Caki2 (cell line): ENCODE measurements at regions not wholly inside any gene's neighbourhood (a gene's known extent, or its start where the extent isn't known, plus 50 kb on each side); places are given as distances from the start of the nearest gene placed in this dataset.
A peak's percentile ranks its signal among the peaks of the same experiment; 100 is the strongest.
"Not testable (repeated sequence)": the region's sequence is repeated elsewhere in the genome, so short reads cannot be mapped to it uniquely, and the experiment has no call there.

ENCODE experiments used
- DNase-seq: peaks from one replicate; pipeline ENCODE4 v3.0.0-alpha.2; 2015; ENCODE audit warnings: low read depth
- in situ Hi-C: cut with HindIII; loops from 2 replicates; pipeline ENCODE4 v1.10.0; 2016; ENCODE audit warnings: low sequenced_read_pairs, low pct_unique_long_range_greater_than_20kb, mixed read lengths

DNA sequence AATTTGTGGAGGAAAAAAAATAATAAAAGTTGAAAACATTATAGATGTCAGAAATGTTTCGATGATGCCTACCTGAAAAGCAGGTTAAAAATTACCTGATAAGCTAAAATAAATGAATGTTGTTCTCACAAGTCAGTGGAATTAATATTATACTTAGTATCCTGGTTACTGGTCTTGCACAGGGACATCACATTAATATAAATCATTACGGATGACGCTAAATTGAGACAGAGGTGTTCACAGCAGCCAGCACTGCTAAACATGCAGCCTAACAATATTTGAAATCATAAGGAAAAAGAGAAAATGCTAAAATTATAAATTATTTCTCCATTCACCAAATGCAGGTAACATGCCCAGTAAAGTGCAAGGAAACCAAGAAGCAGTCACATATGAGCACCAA, 1130.0 kb downstream of the STPG2 start:
- DNase-seq: no peak
- in situ Hi-C loops: no loop called here

DNA sequence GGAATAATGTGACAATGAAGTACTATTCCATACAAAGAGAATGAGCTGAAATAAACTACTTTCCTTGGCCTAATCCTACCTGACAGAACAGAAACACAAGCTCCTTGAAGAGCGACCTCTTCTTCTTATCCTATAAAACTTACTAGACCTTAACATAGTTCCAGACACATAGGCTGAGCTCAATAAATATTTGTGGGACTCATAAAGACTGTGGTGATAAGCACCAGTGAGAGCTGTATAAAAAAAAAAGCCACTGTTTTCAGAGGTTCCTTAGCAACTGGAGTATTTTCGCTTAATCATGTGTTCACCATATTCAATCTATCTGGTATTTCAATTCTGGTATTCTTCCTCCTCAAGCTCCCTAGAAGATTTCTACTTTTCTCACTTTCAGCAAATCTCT, 1129.6 kb downstream of the STPG2 start:
- in situ Hi-C loops: no loop called here
- peak; percentile 38 for DNase-seq

DNA sequence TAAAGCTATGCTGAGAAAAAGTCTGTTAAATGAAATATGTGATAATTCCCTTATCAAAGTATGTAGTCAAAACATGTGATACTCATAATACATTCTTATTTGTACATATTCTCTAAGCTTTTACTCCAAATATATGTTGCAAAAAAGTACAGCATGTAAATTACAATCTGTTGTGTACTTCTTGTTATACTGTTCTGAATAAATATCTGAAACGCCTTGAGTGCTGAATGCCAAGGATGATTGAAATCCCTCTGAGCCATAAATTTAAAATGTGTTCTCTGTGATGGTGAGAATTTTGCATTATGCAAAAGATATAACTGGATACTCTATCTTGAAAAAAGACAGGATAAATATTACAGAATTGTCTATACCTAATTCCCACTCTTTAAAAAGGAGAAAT, 1128.0 kb downstream of the STPG2 start:
- in situ Hi-C loops: no loop called here
- DNase-seq: no peak

DNA sequence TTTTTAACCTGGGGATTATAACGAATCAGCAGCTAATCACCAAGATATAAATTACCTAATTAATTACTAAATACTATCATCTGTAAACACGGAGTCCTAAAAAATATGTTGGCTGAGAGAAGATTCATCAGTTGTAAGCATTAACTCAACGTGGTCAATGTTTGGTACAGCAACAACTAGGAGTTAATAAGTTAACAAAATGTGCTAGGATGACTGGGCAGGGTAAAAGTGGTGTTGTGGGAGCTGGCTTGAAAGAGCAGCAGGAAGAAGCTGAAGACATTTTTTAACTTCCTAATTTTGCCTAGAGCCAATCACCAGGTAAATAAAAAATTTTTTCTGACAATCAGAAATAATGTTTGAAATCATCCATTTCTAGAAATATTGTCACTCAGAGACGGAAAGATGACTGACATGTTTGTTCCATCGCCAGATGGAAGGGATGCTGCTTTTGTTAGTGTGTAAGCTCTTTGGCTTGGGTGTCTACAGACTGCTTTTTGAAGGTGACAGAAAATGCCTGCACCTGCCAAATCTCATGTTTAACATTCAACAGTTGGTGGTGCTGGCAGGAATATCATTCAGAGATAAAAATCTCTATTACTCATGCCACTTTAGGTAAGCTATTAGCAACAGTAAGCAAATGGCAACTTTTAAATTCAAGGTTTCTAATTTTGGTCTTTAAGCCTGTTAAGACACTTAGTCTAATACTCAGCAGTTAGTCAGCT, 1126.9 kb downstream of the STPG2 start:
- DNase-seq: peak; percentile 17
- in situ Hi-C loops: no loop called here

DNA sequence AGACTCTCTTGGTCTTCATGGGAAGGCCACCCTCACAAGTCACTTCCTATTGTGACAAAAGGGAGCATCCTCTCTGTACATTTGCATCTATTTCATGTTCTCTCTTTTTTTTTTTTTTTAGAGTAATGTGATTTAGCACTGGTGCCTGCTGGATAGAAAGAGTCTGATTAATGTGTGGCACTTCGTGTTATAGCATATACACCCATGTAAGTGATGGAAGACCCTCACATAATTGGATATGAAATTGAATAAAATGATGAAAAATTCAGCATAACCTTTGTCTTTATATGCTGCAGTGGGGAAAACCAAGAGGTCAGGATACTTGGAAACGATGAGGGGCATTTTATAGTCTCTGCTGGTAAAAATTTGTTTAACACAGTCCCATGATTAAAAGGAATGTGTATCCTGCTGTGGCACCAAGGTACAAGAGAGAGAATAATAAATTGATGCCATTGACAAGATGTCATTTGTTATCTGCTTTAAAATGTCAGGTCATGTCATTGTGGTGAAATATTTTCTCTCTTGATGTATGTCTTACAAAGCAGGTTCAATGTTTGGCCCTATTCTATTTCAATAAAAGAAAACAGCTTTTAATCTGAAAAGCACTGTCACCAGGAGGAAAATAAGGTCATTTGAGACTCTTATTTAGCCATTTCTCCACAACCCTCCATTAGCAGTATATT, 1115.4 kb downstream of the STPG2 start:
- DNase-seq: no peak
- in situ Hi-C loops: no loop called here

DNA sequence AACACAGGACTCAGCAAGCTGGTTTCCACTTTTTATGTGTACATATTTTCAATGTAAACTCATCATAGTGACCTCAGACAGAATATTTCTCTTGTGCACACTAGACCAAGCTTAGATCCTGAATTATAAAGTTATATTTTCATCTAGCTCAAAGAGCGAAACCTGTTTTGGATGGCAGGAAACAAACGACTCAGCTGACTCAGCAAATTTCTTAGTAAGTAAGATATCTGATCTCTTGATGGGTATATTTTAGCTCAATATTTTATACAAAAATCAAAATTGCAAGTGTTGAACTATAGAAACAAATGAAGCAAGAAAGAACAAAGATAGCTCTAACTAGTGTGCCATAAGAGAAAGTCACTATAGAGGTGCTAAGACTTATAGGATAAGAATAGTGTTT, 1114.5 kb downstream of the STPG2 start:
- in situ Hi-C loops: no loop called here
- DNase-seq: no peak

DNA sequence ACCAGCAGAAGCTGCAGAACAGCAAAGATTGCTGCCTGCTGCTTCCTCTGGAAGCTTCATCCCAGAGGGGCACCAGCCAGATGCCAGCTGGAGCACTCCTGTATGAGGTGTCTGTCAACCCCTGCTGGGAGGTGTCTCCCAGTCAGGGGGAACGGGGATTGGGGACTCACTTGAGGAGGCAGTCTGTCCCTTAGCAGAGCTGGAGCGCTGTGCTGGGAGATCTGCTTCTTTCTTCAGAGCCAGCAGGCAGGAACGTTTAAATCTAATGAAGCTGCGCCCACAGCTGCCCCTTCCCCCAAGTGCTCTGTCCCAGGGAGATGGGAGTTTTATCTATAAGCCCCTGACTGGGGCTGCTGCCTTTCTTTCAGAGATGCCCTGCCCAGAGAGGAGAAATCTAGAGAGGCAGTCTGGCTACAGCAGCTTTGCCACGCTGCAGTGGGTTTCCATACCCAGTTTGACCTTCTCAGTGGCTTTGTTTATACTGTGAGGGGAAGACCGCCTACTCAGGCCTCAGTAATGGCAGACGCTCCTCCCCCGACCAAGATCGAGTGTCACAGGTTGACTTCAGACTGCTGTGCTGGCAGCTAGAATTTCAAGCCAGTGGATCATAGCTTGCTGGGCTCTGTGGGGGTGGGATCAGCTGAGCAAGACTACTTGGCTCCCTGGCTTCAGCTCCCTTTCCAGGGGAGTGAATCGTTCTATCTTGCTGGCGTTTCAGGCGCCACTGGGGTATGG, 1105.7 kb downstream of the STPG2 start:
- in situ Hi-C loops: not testable (repeated sequence)
- DNase-seq: peak; percentile 21

DNA sequence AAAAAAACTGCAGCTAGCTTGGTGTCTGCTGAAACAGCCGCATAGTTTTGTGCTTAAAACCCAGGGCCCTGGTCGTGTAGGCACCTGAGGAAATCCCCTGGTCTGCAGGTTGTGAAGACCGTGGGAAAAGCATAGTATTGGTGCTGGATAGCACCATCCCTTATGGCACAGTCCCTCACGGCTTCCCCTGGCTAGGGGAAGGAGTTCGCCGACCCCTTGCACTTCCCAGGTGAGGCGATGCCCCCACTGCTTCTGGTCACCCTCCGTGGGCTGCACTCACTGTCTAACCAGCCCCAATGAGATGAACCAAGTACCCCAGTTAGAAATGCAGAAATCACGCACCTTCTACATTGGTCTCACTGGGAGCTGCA, 1105.1 kb downstream of the STPG2 start:
- DNase-seq: no peak
- in situ Hi-C loops: no loop called here

DNA sequence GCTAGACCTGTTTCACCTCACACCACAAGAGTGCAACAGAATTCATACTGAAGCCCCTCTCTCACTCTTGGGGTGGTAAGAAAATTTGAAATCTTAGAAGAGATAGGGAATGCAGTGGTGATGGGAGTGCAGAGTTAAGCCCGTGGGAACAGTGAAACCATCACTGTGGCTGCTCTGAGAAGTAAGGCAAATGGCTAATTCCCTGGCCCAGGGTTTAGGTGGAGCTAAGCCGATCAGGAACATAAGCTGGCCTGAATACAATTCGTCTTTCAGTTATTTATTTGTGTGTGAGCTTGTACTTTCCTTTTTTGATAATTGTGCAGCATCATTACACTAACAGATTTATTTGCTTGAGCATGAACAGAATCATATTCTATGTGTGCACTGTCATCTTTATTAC, 1070.6 kb downstream of the STPG2 start:
- in situ Hi-C loops: no loop called here
- DNase-seq: no peak

DNA sequence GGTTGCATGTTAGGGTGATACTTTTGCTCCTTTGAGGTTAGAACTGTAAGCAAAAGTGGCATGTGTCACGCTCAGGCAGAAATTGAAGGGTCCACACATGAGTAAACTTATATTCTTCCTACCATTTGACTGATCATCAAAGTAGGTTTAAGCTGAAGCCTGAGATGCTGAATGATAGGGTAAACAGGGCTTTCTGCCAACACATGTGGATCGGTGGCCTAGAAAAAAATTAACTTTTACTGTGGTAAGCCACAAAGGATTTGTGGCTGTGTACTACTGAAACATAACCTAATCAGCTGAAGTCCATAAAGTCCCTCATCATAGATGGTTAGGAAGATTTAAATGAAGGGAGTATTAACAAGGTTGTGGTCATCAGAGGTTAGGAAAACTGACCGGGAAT, 1070.1 kb downstream of the STPG2 start:
- DNase-seq: peak; percentile 8
- in situ Hi-C loops: no loop called here

DNA sequence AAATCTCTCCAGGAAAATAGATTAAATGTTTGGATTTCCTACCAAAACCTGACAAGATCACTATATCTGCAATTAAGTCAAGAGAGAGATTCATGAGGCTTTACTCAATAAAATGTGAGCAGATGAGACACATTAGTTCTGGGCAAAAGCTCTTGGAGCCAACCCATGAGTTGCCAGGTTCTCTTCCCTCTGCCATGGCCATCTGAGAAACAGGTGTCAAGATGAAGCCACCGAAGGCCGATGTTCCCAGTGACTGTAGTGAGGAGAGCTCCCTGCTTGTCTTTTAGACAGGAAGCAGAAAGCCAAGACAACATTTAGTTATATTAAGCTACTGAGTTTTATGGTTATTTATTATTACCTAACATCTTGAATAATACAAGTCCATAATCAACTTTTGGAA, 1068.7 kb downstream of the STPG2 start:
- in situ Hi-C loops: no loop called here
- DNase-seq: no peak

DNA sequence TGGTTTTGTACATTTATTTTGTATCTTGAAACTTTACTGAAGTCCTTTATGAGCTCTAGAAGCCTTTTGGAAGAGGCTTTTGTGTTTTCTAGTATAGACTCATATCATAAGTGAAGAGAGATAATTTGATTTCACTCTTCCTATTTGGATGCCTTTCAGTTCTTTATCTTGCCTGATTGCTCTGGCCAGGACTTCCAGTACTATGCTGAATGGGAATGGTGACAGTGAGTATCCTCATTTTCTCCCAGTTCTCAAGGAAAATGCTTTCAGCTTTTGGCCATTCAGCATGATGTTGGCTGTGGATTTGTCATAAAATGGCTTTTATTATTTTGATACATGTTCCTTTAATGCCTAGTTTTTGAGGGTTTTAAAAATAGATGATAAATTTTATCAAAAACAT, 1061.3 kb downstream of the STPG2 start:
- in situ Hi-C loops: no loop called here
- DNase-seq: no peak

DNA sequence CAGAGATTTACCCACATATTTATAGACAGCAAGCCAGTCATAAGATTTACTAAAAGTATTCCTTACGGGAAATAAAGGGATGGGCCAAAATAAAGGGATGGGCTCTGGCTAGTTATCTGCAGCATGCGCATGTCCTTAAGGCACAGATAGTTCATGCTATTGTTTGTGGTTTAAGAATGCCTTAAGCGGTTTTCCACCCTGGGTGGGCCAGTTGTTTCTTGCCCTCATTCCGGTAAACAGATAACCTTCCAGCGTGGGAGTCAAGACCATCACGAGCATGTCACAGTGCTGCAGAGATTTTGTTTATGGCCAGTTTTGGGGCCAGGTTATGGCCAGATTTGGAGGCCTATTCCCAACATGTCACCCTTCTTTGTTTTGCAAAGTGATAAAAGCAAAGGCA, 1046.2 kb downstream of the STPG2 start:
- DNase-seq, in situ Hi-C loops: not testable (repeated sequence)

DNA sequence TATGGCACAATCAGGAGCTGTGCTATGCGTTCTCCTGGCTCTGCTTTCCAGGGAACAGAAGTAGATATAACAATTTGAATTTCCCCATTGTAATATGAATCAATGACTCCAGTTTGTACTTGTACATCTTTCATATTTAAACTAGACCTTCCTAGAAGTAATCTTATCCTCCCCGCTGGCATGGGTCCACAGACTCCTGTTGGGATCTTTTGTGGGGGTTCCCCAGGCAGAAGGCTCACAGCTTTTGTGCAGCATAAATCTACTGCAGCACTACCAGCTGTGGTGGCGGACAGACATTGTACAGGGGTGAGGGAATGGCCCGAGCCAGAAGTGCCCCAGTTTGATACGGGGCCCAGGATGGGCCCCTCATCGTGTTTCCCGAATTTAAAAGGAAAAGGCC, 1042.1 kb downstream of the STPG2 start:
- in situ Hi-C loops, DNase-seq: not testable (repeated sequence)

DNA sequence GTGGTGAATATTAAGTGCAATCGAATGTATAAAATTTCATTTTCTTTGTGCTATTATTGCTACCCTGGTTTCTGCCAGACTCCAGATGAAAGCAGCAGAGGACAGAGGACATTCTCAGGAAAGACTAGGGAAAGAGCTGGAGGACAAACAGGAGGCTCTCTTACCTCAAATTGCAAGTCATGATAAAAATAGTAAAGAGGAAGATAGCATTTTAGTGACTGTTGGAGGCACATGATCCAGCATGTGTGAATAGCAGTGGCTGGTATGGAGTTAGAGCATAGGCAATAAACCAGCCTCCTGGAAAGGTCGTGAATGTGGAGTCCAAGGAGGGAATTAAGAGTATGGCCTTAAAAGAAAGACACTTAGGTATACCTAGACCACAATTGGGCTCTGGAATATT, 1040.0 kb downstream of the STPG2 start:
- DNase-seq: no peak
- in situ Hi-C loops: no loop called here

DNA sequence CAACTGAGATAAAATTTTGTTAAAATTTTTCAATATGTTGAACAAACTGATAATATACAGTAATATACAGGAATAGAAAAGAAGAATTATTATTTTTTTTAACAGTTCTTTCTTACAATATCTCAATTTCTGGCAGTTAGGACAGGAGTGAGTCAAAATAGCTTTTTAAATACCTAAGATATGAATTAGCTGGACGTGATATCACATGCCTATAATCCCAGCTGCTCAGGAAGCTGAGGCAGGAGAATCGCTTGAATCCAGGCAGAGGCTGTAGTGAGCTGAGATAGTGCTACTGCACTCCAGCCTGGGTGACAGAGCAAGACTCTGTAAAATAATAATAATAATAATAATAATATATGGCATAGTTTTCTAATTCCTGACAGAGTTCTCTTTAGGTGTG, 1039.3 kb downstream of the STPG2 start:
- no peak for DNase-seq
- in situ Hi-C loops: no loop called here

DNA sequence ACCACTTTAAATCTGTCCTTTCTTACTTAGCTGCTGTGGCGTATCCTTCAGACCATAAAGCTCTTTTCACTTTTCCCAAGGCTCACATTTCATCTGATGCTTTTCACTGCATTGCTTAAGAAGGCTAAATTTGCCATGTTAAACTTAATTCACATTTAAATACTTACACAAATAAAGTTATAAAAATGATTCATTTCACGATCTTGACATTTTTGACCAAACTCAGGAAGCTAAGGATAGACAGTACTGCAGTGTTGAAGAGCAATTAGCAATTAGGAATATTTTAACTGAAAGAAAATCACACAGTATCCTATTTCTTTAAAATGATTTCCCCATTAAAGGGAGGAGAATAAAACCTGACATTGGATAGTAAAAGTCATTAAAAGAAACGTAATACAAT, 1038.6 kb downstream of the STPG2 start:
- DNase-seq: no peak
- in situ Hi-C loops: no loop called here

DNA sequence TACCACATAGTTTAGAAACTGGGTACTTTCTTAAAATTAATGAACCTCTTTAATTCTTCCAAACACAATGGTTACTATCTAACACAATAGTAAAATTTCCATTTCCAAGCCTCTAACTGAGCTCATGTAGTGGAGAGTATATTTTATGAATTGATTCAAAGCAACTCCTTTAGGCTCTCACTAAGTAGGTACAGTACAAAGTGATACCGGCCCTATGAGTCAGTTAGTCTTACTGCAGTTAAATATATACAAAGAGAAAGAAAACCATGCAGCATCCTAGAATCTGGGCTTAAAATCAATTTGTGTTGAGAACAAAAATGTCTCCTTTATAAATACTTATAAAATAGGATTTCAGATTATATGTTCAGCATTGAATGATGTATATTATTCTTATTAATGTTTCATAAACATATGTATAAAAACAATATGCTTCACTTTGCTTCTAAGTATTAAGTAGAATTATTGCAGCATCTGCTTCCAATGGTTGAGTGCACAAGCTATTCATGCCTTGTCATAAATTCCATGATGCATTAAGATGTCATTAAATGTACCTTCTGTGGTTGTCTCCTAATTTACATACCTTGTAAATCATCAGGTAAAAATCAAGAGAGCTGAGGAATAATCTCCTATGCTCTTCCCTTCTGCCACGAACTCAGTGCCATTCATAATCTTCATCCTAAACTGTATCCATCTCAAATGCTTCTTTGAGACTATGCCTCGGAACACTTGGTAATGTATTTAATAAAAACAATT, 1037.8 kb downstream of the STPG2 start:
- in situ Hi-C loops: no loop called here
- no peak for DNase-seq

DNA sequence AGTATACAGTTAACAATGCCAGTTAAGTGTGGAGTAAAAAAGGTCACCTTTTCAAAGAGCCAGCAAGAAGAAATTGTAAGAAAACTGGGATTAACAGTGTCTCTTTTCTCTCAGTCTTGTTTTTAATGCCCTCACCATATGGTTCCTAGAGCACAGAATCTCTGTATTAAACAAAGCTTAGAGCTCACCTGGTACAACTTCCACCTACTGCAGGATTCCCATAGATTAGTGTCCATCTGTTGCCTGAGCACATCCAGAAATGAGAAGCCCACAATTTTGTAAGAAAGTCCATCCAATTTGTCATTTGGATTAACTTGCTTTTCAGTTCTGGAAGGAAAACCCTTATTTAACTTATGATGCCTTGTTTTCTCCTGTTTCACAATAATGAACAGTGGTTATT, 1037.1 kb downstream of the STPG2 start:
- DNase-seq: no peak
- in situ Hi-C loops: no loop called here
